Endothelial cell (in vitro differentiated cells): ENCODE measurements at regions not wholly inside any gene's neighbourhood (a gene's known extent, or its start where the extent isn't known, plus 50 kb on each side); places are given as distances from the start of the nearest gene placed in this dataset.

Experiments used
- DNase-seq: peaks from one replicate; pipeline ENCODE4 v3.0.0; 2021; ENCODE audit warnings: low spot score
- H3K27ac Mint-ChIP-seq: one replicate; pipeline ENCODE4 v1.8.0; 2021; ENCODE audit warnings: mixed read lengths, inconsistent platforms; ENCODE audit not compliant: unreplicated experiment
- H3K27me3 Mint-ChIP-seq: one replicate; pipeline ENCODE4 v1.8.0; 2021; ENCODE audit warnings: mild to moderate bottlenecking, moderate library complexity, mixed read lengths, inconsistent platforms; ENCODE audit not compliant: unreplicated experiment
- H3K36me3 Mint-ChIP-seq: one replicate; pipeline ENCODE4 v1.8.0; 2021; ENCODE audit warnings: mild to moderate bottlenecking, low read depth, mixed read lengths, inconsistent platforms; ENCODE audit not compliant: unreplicated experiment
- H3K4me1 Mint-ChIP-seq: one replicate; pipeline ENCODE4 v1.8.0; 2021; ENCODE audit warnings: mild to moderate bottlenecking, mixed read lengths, inconsistent platforms; ENCODE audit not compliant: unreplicated experiment
- H3K4me3 Mint-ChIP-seq: one replicate; pipeline ENCODE4 v1.8.0; 2021; ENCODE audit warnings: mild to moderate bottlenecking, mixed read lengths, inconsistent platforms; ENCODE audit not compliant: unreplicated experiment
- H3K9me3 Mint-ChIP-seq: one replicate; pipeline ENCODE4 v1.8.0; 2021; ENCODE audit warnings: mixed read lengths, inconsistent platforms; ENCODE audit not compliant: unreplicated experiment
- TF ChIP-seq, protein P1 (sequence below): fragments of 200-600 bp; sonication (generic); IDR thresholded peaks from one replicate; pipeline ENCODE4 v1.5.0; 2021; ENCODE audit warnings: antibody characterized with exemption; ENCODE audit not compliant: unreplicated experiment

- H3K9me3 Mint-ChIP-seq = peaks cover 4% of the 10 kb centered on the region
- H3K27me3 Mint-ChIP-seq = no peaks in the 10 kb centered on the region
- no peak overlapping the region for H3K4me3 Mint-ChIP-seq
- TF ChIP-seq, protein P1, sequence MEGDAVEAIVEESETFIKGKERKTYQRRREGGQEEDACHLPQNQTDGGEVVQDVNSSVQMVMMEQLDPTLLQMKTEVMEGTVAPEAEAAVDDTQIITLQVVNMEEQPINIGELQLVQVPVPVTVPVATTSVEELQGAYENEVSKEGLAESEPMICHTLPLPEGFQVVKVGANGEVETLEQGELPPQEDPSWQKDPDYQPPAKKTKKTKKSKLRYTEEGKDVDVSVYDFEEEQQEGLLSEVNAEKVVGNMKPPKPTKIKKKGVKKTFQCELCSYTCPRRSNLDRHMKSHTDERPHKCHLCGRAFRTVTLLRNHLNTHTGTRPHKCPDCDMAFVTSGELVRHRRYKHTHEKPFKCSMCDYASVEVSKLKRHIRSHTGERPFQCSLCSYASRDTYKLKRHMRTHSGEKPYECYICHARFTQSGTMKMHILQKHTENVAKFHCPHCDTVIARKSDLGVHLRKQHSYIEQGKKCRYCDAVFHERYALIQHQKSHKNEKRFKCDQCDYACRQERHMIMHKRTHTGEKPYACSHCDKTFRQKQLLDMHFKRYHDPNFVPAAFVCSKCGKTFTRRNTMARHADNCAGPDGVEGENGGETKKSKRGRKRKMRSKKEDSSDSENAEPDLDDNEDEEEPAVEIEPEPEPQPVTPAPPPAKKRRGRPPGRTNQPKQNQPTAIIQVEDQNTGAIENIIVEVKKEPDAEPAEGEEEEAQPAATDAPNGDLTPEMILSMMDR = no peak
- peaks cover 3% of the 10 kb centered on the region for H3K4me1 Mint-ChIP-seq
- DNase-seq = no peak
- no peak overlapping the region for H3K27ac Mint-ChIP-seq
- H3K36me3 Mint-ChIP-seq = no peaks in the 10 kb centered on the region
Measured at GRCh38 chr2:5494212-5494611, 198.0 kb upstream of the SOX11 start.

- no peak for DNase-seq
- Mint-ChIP-seq H3K9me3 (no peaks in the 10 kb centered on the region), H3K27ac (no peak overlapping the region), H3K36me3 (no peaks in the 10 kb centered on the region), H3K4me3 (no peak overlapping the region), H3K27me3 (no peaks in the 10 kb centered on the region), H3K4me1 (peaks cover 3% of the 10 kb centered on the region)
- TF ChIP-seq, protein P1 = no peak
Measured at GRCh38 chr2:5495586-5495985, 196.6 kb upstream of the SOX11 start.

GRCh38 chr2:5497874-5498273, 194.3 kb upstream of the SOX11 start:
- Mint-ChIP-seq H3K4me1 (peaks cover 3% of the 10 kb centered on the region), H3K4me3 (no peak overlapping the region)
- DNase-seq = no peak

GRCh38 chr2:5501807-5502206, 190.4 kb upstream of the SOX11 start:
- TF ChIP-seq, protein P1 = no peak
- Mint-ChIP-seq H3K4me1 (no peaks in the 10 kb centered on the region), H3K36me3 (no peaks in the 10 kb centered on the region), H3K4me3 (no peak overlapping the region), H3K9me3 (no peaks in the 10 kb centered on the region), H3K27me3 (peaks cover 2% of the 10 kb centered on the region), H3K27ac (no peak overlapping the region)
- no peak for DNase-seq

More at GRCh38 chr2:5497874-5498273, 194.3 kb upstream of the SOX11 start:
- H3K36me3 Mint-ChIP-seq = no peaks in the 10 kb centered on the region
- TF ChIP-seq, protein P1 = no peak
- H3K27me3 Mint-ChIP-seq = peaks cover 2% of the 10 kb centered on the region
- no peaks in the 10 kb centered on the region for H3K9me3 Mint-ChIP-seq
- no peak overlapping the region for H3K27ac Mint-ChIP-seq

DNA sequence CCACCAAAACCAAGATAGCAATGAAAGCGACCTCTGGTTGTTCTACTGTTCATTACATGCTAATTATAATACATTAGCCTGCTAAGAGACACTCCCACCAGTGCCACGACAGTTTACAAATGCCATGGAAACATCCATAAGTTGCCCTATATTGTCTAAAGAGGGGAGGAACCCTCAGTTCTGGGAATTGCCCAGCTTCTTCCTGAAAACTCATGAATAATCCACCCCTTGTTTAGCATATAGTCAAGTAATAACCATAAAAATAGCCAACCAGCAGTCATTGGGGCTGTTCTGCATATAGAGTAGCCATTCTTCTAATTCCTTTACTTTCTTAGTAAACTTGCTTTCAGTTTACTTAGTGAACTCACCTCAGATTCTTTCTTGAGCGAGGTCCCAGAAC, 189.8 kb upstream of the SOX11 start:
- H3K4me3 Mint-ChIP-seq = no peak overlapping the region
- no peaks in the 10 kb centered on the region for H3K4me1 Mint-ChIP-seq
- H3K36me3 Mint-ChIP-seq = no peaks in the 10 kb centered on the region
- H3K27me3 Mint-ChIP-seq = peaks cover 2% of the 10 kb centered on the region
- DNase-seq = no peak
- H3K27ac Mint-ChIP-seq = no peak overlapping the region
- TF ChIP-seq, protein P1 = no peak
- H3K9me3 Mint-ChIP-seq = no peaks in the 10 kb centered on the region
